Neuronal stem cell (in vitro differentiated cells): ENCODE measurements at regions not wholly inside any gene's neighbourhood (a gene's known extent, or its start where the extent isn't known, plus 50 kb on each side); places are given as distances from the start of the nearest gene placed in this dataset.

Source experiments
- DNase-seq: peaks from one replicate; pipeline ENCODE4 v3.0.0-alpha.2; 2013; ENCODE audit warnings: low spot score
- H2AFZ ChIP-seq: one replicate; pipeline ENCODE4 v1.6.1; 2013; ENCODE audit warnings: mild to moderate bottlenecking, low read length, inconsistent platforms
- H2AK5ac ChIP-seq: 2 replicates; pipeline ENCODE4 v1.6.1; 2013; ENCODE audit warnings: low read depth, mild to moderate bottlenecking, inconsistent platforms, low read length, moderate library complexity, mixed read lengths
- H2BK120ac ChIP-seq: 2 replicates; pipeline ENCODE4 v1.6.1; 2013; ENCODE audit warnings: low read depth, mild to moderate bottlenecking, inconsistent platforms, low read length, moderate library complexity, mixed read lengths
- H2BK12ac ChIP-seq: one replicate; pipeline ENCODE4 v1.6.1; 2013; ENCODE audit warnings: low read length, inconsistent platforms
- H2BK15ac ChIP-seq: 2 replicates; pipeline ENCODE4 v1.6.1; 2013; ENCODE audit warnings: mild to moderate bottlenecking, low read length, inconsistent platforms, mixed read lengths
- H2BK5ac ChIP-seq: one replicate; pipeline ENCODE4 v1.6.1; 2013; ENCODE audit warnings: inconsistent platforms, mild to moderate bottlenecking, low read length, moderate library complexity
- H3K14ac ChIP-seq: one replicate; pipeline ENCODE4 v1.6.1; 2013; ENCODE audit warnings: low read length, inconsistent platforms
- H3K18ac ChIP-seq: 2 replicates; pipeline ENCODE4 v1.6.1; 2013; ENCODE audit warnings: low read length, inconsistent platforms
- H3K23ac ChIP-seq: 2 replicates; pipeline ENCODE4 v1.6.1; 2013; ENCODE audit warnings: low read depth, mild to moderate bottlenecking, mixed read lengths, low read length, inconsistent platforms; ENCODE audit not compliant: poor library complexity
- H3K27ac ChIP-seq: replicated peaks from 3 replicates; pipeline ENCODE4 v1.5.1; 2013; ENCODE audit warnings: low read length, inconsistent platforms
- H3K27me3 ChIP-seq, 3 experiments: 2 replicates each; pipeline ENCODE4 v1.6.1; 2013; ENCODE audit warnings: low read length in 3 of 3, mild to moderate bottlenecking in 2 of 3, inconsistent platforms in 1 of 3, low read depth in 1 of 3, mixed read lengths in 1 of 3, moderate library complexity in 1 of 3; ENCODE audit not compliant: control insufficient read depth in 3 of 3, insufficient read depth in 3 of 3
- H3K36me3 ChIP-seq, 2 donors: replicated peaks in 1 of 2; 2 replicates each; pipeline ENCODE4 v1.6.1; 2013; ENCODE audit warnings: low read length in 2 of 2; ENCODE audit not compliant: control insufficient read depth in 2 of 2, insufficient read depth in 2 of 2
- H3K4ac ChIP-seq: 2 replicates; pipeline ENCODE4 v1.6.1; 2013; ENCODE audit warnings: inconsistent platforms, mild to moderate bottlenecking, low read length, moderate library complexity
- H3K4me1 ChIP-seq, 2 donors: 1 replicate in 1 of 2; 2 replicates in 1 of 2; pipeline ENCODE4 v1.6.1; 2013; ENCODE audit warnings: low read length in 2 of 2, low read depth in 1 of 2; ENCODE audit not compliant: control insufficient read depth in 2 of 2, insufficient read depth in 1 of 2
- H3K4me2 ChIP-seq: one replicate; pipeline ENCODE4 v1.6.1; 2013; ENCODE audit warnings: mild to moderate bottlenecking, low read length, inconsistent platforms; ENCODE audit not compliant: insufficient read depth, poor library complexity, severe bottlenecking
- H3K4me3 ChIP-seq, 2 donors: 2 replicates each; pipeline ENCODE4 v1.5.1; 2013; ENCODE audit warnings: low read length in 2 of 2, mild to moderate bottlenecking in 2 of 2, inconsistent platforms in 1 of 2, moderate library complexity in 1 of 2
- H3K79me1 ChIP-seq: one replicate; pipeline ENCODE4 v1.6.1; 2013; ENCODE audit warnings: low read depth, mild to moderate bottlenecking, inconsistent platforms, low read length, moderate library complexity
- H3K9ac ChIP-seq: one replicate; pipeline ENCODE4 v1.6.1; 2013; ENCODE audit warnings: mild to moderate bottlenecking, low read depth, low read length, inconsistent platforms; ENCODE audit not compliant: poor library complexity
- H3K9me3 ChIP-seq, 2 donors: replicated peaks in 1 of 2; 2 replicates each; pipeline versions ENCODE3 to v1.6.1; 2013; ENCODE audit warnings: low read length in 2 of 2, mild to moderate bottlenecking in 2 of 2, inconsistent platforms in 1 of 2, low read depth in 1 of 2, mixed read lengths in 1 of 2, moderate library complexity in 1 of 2; ENCODE audit not compliant: control insufficient read depth in 2 of 2, insufficient read depth in 1 of 2
- H4K8ac ChIP-seq: one replicate; pipeline ENCODE4 v1.6.1; 2013; ENCODE audit warnings: low read depth, mild to moderate bottlenecking, inconsistent platforms, low read length, moderate library complexity
- H4K91ac ChIP-seq: one replicate; pipeline ENCODE4 v1.6.1; 2013; ENCODE audit warnings: low read length, low read depth, mild to moderate bottlenecking, inconsistent platforms; ENCODE audit not compliant: poor library complexity
- WGBS, 2 donors: extraction: QIAGEN DNeasy Blood & Tissue Kit; methylation state at CpG; one replicate each; pipeline ENCODE4 v1.1.7; 2013; ENCODE audit warnings: missing lambda C conversion rate in 2 of 2, mixed read lengths in 1 of 2; ENCODE audit not compliant: insufficient read length in 2 of 2, insufficient replicate concordance in 1 of 2; ENCODE audit errors: extremely low coverage in 2 of 2; 5-methylcytosine and 5-hydroxymethylcytosine counted together

GRCh38 chr7:118306771-118307170 is 82.3 kb downstream of the ANKRD7 start:
- no peak overlapping the region for H2BK15ac ChIP-seq
- no peak overlapping the region for H3K18ac ChIP-seq
- no peak for DNase-seq
- H3K4me2 ChIP-seq: no peak overlapping the region
- no CpG with 5 or more reads among the region's 2 CpGs for WGBS, 2 donors
- no peaks in the 10 kb centered on the region for H3K4me1 ChIP-seq
- no peak overlapping the region for H2AK5ac ChIP-seq
- no peaks in the 10 kb centered on the region for H3K79me1 ChIP-seq
- no peak overlapping the region for H4K91ac ChIP-seq
- H3K36me3 ChIP-seq: no peaks in the 10 kb centered on the region
- no peak overlapping the region for H2BK5ac ChIP-seq
- H2BK12ac ChIP-seq: no peak overlapping the region
- H3K27ac ChIP-seq: no peak overlapping the region
- H3K27me3 ChIP-seq: no peaks in the 10 kb centered on the region
- H3K9me3 ChIP-seq: no peaks in the 10 kb centered on the region
- no peak overlapping the region for H3K14ac ChIP-seq
- no peak overlapping the region for H2AFZ ChIP-seq
- H2BK120ac ChIP-seq: no peak overlapping the region
- no peak overlapping the region for H4K8ac ChIP-seq
- no peak overlapping the region for H3K9ac ChIP-seq
- no peak overlapping the region for H3K4me3 ChIP-seq
- no peak overlapping the region for H3K4ac ChIP-seq
- no peak overlapping the region for H3K23ac ChIP-seq

GRCh38 chr7:118311121-118311836 is 86.8 kb downstream of the ANKRD7 start:
- Histone ChIP-seq H2AK5ac (no peak overlapping the region), H3K79me1 (no peaks in the 10 kb centered on the region), H3K23ac (no peak overlapping the region), H2BK15ac (no peak overlapping the region), H3K4me3 (no peak overlapping the region), H2AFZ (no peak overlapping the region), H3K9me3 (no peaks in the 10 kb centered on the region), H3K9ac (no peak overlapping the region), H3K4me1 (no peaks in the 10 kb centered on the region), H3K27ac (no peak overlapping the region), H2BK5ac (no peak overlapping the region), H4K91ac (no peak overlapping the region), H2BK120ac (no peak overlapping the region), H3K27me3 (no peaks in the 10 kb centered on the region), H4K8ac (no peak overlapping the region), H3K14ac (no peak overlapping the region), H3K36me3 (no peaks in the 10 kb centered on the region), H3K4me2 (no peak overlapping the region), H2BK12ac (no peak overlapping the region), H3K18ac (no peak overlapping the region), H3K4ac (no peak overlapping the region)
- DNase-seq: no peak
- no CpG with 5 or more reads among the region's 1 CpG for WGBS, 2 donors

GRCh38 chr7:118312051-118312450 is 87.5 kb downstream of the ANKRD7 start:
- H3K9ac ChIP-seq: no peak overlapping the region
- H3K4me3 ChIP-seq: no peak overlapping the region
- H3K36me3 ChIP-seq: no peaks in the 10 kb centered on the region
- no peak overlapping the region for H3K18ac ChIP-seq
- H3K4me1 ChIP-seq: no peaks in the 10 kb centered on the region
- no peak overlapping the region for H2BK5ac ChIP-seq
- H2AFZ ChIP-seq: no peak overlapping the region
- H3K4ac ChIP-seq: no peak overlapping the region
- no peak overlapping the region for H2BK12ac ChIP-seq
- no peak overlapping the region for H4K8ac ChIP-seq
- H3K4me2 ChIP-seq: no peak overlapping the region
- no peak overlapping the region for H3K14ac ChIP-seq
- no CpG with 5 or more reads among the region's 1 CpG for WGBS, 2 donors
- no peak overlapping the region for H2BK120ac ChIP-seq
- H3K79me1 ChIP-seq: no peaks in the 10 kb centered on the region
- DNase-seq: no peak
- no peak overlapping the region for H4K91ac ChIP-seq
- no peak overlapping the region for H2BK15ac ChIP-seq
- no peaks in the 10 kb centered on the region for H3K9me3 ChIP-seq
- no peak overlapping the region for H2AK5ac ChIP-seq
- no peak overlapping the region for H3K27ac ChIP-seq
- no peak overlapping the region for H3K23ac ChIP-seq
- no peaks in the 10 kb centered on the region for H3K27me3 ChIP-seq

- Histone ChIP-seq H3K36me3 (no peaks in the 10 kb centered on the region), H3K9me3 (no peaks in the 10 kb centered on the region), H2BK12ac (no peak overlapping the region), H2AK5ac (no peak overlapping the region), H2BK15ac (no peak overlapping the region), H2BK120ac (no peak overlapping the region), H2BK5ac (no peak overlapping the region), H3K4ac (no peak overlapping the region), H2AFZ (no peak overlapping the region), H3K27me3 (no peaks in the 10 kb centered on the region), H3K18ac (no peak overlapping the region), H3K79me1 (no peaks in the 10 kb centered on the region), H4K8ac (no peak overlapping the region), H3K14ac (no peak overlapping the region), H3K4me2 (no peak overlapping the region), H3K4me3 (no peak overlapping the region), H3K9ac (no peak overlapping the region), H3K23ac (no peak overlapping the region), H3K4me1 (no peaks in the 10 kb centered on the region), H3K27ac (no peak overlapping the region), H4K91ac (no peak overlapping the region)
- WGBS, 2 donors: no CpG with 5 or more reads among the region's 1 CpG
- no peak for DNase-seq
Observed at GRCh38 chr7:118312966-118313365, 88.5 kb downstream of the ANKRD7 start.
